Cardiac muscle cell (in vitro differentiated cells and primary cell): ENCODE measurements at regions not wholly inside any gene's neighbourhood (a gene's known extent, or its start where the extent isn't known, plus 50 kb on each side); places are given as distances from the start of the nearest gene placed in this dataset.

Experiments used
- DNase-seq, 2 donors: peaks; one replicate each; pipeline versions ENCODE4 v3.0.0 to v3.0.0-alpha.2; 2010 to 2017; ENCODE audit warnings: low read depth in 1 of 2, low spot score in 1 of 2
- H3K27ac ChIP-seq: fragments of 200-600 bp; sonication (generic); 2 replicates; pipeline ENCODE4 v1.5.1; 2016
- H3K27me3 ChIP-seq: fragments of 200-600 bp; sonication (generic); 2 replicates; pipeline ENCODE4 v1.6.0; 2016; ENCODE audit warnings: control low read depth
- H3K36me3 ChIP-seq: fragments of 200-600 bp; sonication (generic); 2 replicates; pipeline ENCODE4 v1.5.1; 2016; ENCODE audit warnings: control low read depth
- H3K4me1 ChIP-seq: fragments of 200-600 bp; sonication (generic); 2 replicates; pipeline ENCODE4 v1.8.1; 2017; ENCODE audit warnings: low read depth, mild to moderate bottlenecking, mixed run types
- H3K4me3 ChIP-seq: fragments of 200-600 bp; sonication (generic); 2 replicates; pipeline ENCODE4 v1.5.1; 2016; ENCODE audit warnings: mild to moderate bottlenecking
- H3K9me3 ChIP-seq: fragments of 200-600 bp; sonication (generic); 2 replicates; pipeline ENCODE4 v1.5.1; 2017; ENCODE audit warnings: low read depth, mild to moderate bottlenecking, control low read depth
- TF ChIP-seq, protein P1 (sequence below): IDR thresholded peaks from 2 replicates; pipeline ENCODE4 v1.5.1; 2012; ENCODE audit warnings: low read depth, mild to moderate bottlenecking, low read length

DNA sequence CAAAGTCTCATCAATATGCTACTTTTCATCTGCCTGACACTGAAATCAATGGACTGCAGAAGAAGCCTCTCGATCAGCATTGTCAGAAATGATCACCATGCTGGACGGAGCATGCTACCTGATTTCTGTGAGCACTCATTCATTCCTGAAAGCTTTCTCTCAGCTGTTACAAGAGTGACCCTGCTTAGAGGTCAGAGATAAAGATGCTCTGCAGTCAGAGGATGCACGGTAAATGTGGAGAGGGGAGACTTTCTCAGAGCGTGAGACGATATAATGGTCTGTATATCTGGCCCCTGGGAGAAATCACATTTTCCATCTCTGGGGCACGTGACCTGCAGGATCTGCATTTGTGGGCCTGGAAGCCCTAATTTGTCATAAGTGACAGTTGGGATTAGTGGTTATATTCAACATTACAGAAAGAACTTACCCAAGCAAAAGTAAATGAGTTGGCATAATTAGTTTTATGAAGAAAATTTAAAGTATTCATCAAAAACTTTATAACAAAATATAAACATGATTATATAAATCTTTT, 125.6 kb upstream of the TTC29 start:
- DNase-seq = no peak
- Histone ChIP-seq H3K36me3 (no peaks in the 10 kb centered on the region), H3K4me3 (no peak overlapping the region), H3K9me3 (no peaks in the 10 kb centered on the region), H3K4me1 (no peaks in the 10 kb centered on the region), H3K27me3 (no peaks in the 10 kb centered on the region), H3K27ac (no peak overlapping the region)
- TF ChIP-seq, protein P1, sequence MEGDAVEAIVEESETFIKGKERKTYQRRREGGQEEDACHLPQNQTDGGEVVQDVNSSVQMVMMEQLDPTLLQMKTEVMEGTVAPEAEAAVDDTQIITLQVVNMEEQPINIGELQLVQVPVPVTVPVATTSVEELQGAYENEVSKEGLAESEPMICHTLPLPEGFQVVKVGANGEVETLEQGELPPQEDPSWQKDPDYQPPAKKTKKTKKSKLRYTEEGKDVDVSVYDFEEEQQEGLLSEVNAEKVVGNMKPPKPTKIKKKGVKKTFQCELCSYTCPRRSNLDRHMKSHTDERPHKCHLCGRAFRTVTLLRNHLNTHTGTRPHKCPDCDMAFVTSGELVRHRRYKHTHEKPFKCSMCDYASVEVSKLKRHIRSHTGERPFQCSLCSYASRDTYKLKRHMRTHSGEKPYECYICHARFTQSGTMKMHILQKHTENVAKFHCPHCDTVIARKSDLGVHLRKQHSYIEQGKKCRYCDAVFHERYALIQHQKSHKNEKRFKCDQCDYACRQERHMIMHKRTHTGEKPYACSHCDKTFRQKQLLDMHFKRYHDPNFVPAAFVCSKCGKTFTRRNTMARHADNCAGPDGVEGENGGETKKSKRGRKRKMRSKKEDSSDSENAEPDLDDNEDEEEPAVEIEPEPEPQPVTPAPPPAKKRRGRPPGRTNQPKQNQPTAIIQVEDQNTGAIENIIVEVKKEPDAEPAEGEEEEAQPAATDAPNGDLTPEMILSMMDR = no peak

DNA sequence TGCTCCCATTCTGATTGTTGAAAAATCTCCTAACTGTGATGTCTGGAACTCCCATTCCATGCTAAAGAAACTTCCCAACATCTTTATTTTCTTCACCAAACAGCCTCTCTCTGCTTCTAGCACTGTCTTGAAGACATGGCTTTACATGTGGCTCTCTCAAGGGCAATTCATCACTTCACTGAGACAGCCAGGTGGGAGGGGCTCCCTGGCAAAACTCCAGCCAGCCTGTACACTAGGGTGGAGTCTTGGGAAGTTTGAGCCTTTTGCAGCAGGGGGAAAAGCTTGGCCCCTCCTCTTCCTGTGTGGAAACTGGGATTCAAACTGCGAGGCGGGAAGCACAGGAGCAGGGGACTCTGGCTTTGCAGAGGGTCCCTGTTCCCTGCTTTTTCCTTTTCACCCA, 130.5 kb upstream of the TTC29 start:
- Histone ChIP-seq H3K9me3 (no peaks in the 10 kb centered on the region), H3K36me3 (no peaks in the 10 kb centered on the region), H3K27ac (no peak overlapping the region), H3K4me3 (no peak overlapping the region), H3K27me3 (no peaks in the 10 kb centered on the region), H3K4me1 (peaks cover 30% of the 10 kb centered on the region)
- TF ChIP-seq, protein P1 = no peak
- peak in 1 of 2 donors; percentile 45 for DNase-seq

DNA sequence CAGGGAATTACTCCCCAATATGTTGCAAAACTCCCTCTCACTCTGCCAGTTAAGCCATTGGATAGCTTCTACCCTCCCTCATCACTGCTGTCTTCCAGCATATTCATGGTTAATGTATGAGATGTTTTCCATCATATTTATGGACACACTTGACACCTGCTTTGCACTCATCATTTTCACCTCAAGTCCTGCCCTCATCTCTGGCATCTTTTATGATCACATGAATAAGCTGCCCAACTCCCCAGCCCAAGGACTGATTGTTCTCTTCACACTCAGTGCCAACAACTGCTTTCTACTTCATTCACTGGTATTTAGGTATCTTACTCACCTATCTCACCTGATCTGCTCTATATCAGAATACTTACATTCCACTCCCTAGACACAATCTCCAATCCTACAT, 131.1 kb upstream of the TTC29 start:
- no peak overlapping the region for H3K4me3 ChIP-seq
- DNase-seq = no peak
- H3K27me3 ChIP-seq = no peaks in the 10 kb centered on the region
- TF ChIP-seq, protein P1 = no peak
- peaks cover 34% of the 10 kb centered on the region for H3K4me1 ChIP-seq
- H3K27ac ChIP-seq = no peak overlapping the region
- H3K36me3 ChIP-seq = no peaks in the 10 kb centered on the region
- no peaks in the 10 kb centered on the region for H3K9me3 ChIP-seq

- Histone ChIP-seq H3K4me1 (peaks cover 34% of the 10 kb centered on the region), H3K36me3 (no peaks in the 10 kb centered on the region), H3K27me3 (no peaks in the 10 kb centered on the region), H3K4me3 (no peak overlapping the region), H3K27ac (no peak overlapping the region), H3K9me3 (no peaks in the 10 kb centered on the region)
- TF ChIP-seq, protein P1 = no peak
- DNase-seq = peak in 1 of 2 donors; percentile 72
Measured at GRCh38 chr4:147078362-147078761, 132.7 kb upstream of the TTC29 start.

- H3K9me3 ChIP-seq = no peaks in the 10 kb centered on the region
- H3K27ac ChIP-seq = peak overlapping the region; percentile 75
- TF ChIP-seq, protein P1 = no peak
- peaks cover 34% of the 10 kb centered on the region for H3K4me1 ChIP-seq
- DNase-seq = peak; percentile 7 to 63
- no peaks in the 10 kb centered on the region for H3K36me3 ChIP-seq
- H3K27me3 ChIP-seq = no peaks in the 10 kb centered on the region
- H3K4me3 ChIP-seq = no peak overlapping the region
Measured at GRCh38 chr4:147078875-147079658, 133.4 kb upstream of the TTC29 start.
